Tibial artery (tissue), 4 donors: ENCODE measurements at regions not wholly inside any gene's neighbourhood (a gene's known extent, or its start where the extent isn't known, plus 50 kb on each side); places are given as distances from the start of the nearest gene placed in this dataset.

Experiments used
- DNase-seq, 2 donors: peaks; one replicate each; pipeline ENCODE4 v3.0.0-alpha.2; 2019
- H3K27ac ChIP-seq, 2 donors: fragments of 200-600 bp; sonication (generic) in 1 of 2; 1 replicate in 1 of 2; 2 replicates in 1 of 2; pipeline ENCODE4 v1.5.1; 2018 to 2019; ENCODE audit warnings: mild to moderate bottlenecking in 1 of 2
- H3K27me3 ChIP-seq, 2 donors: fragments of 200-600 bp; sonication (generic) in 1 of 2; one replicate each; pipeline versions ENCODE4 v1.5.1 to v1.6.0; 2016 to 2019
- H3K36me3 ChIP-seq, 3 donors: fragments of 200-600 bp; sonication (generic) in 2 of 3; one replicate each; pipeline ENCODE4 v1.5.1; 2016 to 2019; ENCODE audit warnings: mild to moderate bottlenecking in 2 of 3
- H3K4me1 ChIP-seq, 4 donors: fragments of 200-600 bp; sonication (generic) in 2 of 4; 1 replicate in 3 of 4; 2 replicates in 1 of 4; pipeline ENCODE4 v1.5.1; 2016 to 2019
- H3K4me3 ChIP-seq, 2 donors: fragments of 200-600 bp; sonication (generic) in 1 of 2; 1 replicate in 1 of 2; 2 replicates in 1 of 2; pipeline ENCODE4 v1.5.1; 2018 to 2019; ENCODE audit warnings: mild to moderate bottlenecking in 2 of 2
- H3K9me3 ChIP-seq, 3 donors: fragments of 200-600 bp; sonication (generic) in 1 of 3; one replicate each; pipeline ENCODE4 v1.5.1; 2016 to 2019
- intact Hi-C: fragments of 100-400 bp; cut with DNase I; formaldehyde crosslinking; loops from one replicate; pipeline ENCODE4 v1.15.0; 2023; ENCODE audit warnings: low total_unique reads
- TF ChIP-seq, protein P1 (sequence below), 2 experiments: fragments of 200-600 bp in 1 of 2; fragments of 450-650 bp in 1 of 2; IDR thresholded peaks; one replicate each; pipeline ENCODE4 v1.5.1; 2017 to 2019; ENCODE audit warnings: antibody characterized with exemption in 2 of 2, mild to moderate bottlenecking in 1 of 2, moderate library complexity in 1 of 2

- intact Hi-C loops = no loop called here
- DNase-seq = no peak
- H3K4me1 ChIP-seq = no peaks in the 10 kb centered on the region
- H3K9me3 ChIP-seq = no peaks in the 10 kb centered on the region
- no peaks in the 10 kb centered on the region for H3K27me3 ChIP-seq
- no peak overlapping the region for H3K4me3 ChIP-seq
- TF ChIP-seq, protein P1, sequence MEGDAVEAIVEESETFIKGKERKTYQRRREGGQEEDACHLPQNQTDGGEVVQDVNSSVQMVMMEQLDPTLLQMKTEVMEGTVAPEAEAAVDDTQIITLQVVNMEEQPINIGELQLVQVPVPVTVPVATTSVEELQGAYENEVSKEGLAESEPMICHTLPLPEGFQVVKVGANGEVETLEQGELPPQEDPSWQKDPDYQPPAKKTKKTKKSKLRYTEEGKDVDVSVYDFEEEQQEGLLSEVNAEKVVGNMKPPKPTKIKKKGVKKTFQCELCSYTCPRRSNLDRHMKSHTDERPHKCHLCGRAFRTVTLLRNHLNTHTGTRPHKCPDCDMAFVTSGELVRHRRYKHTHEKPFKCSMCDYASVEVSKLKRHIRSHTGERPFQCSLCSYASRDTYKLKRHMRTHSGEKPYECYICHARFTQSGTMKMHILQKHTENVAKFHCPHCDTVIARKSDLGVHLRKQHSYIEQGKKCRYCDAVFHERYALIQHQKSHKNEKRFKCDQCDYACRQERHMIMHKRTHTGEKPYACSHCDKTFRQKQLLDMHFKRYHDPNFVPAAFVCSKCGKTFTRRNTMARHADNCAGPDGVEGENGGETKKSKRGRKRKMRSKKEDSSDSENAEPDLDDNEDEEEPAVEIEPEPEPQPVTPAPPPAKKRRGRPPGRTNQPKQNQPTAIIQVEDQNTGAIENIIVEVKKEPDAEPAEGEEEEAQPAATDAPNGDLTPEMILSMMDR (IDR thresholded peaks at IDR 0.05) = no peak
- H3K27ac ChIP-seq = no peak overlapping the region
- no peaks in the 10 kb centered on the region for H3K36me3 ChIP-seq
Measured at GRCh38 chr10:130432271-130432670, 296.1 kb downstream of the GLRX3 start.

DNA sequence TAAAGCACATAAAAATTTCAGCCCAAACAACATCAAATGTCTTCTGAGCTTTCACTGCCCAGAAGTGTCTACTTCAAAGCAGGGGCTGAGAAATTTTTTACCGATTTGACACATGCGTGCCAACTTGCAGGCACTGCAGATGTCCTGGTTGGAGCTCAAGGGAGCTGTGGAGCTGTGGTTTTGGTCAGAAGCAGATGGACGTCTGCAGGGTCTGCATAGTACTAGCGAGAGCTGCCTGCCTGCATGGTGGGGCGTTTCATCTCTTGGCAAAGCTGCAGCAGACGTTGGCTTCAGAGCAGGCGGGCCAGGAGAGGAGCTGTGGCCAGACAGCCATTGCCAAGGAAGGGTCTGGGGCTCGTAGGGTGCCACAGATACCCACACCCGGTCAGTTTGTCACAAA, 296.7 kb downstream of the GLRX3 start:
- Histone ChIP-seq H3K27me3 (no peaks in the 10 kb centered on the region), H3K36me3 (no peaks in the 10 kb centered on the region), H3K4me3 (no peak overlapping the region), H3K9me3 (no peaks in the 10 kb centered on the region), H3K4me1 (no peaks in the 10 kb centered on the region), H3K27ac (no peak overlapping the region)
- intact Hi-C loops = no loop called here
- no peak for DNase-seq
- TF ChIP-seq, protein P1 (IDR thresholded peaks at IDR 0.05) = no peak

DNA sequence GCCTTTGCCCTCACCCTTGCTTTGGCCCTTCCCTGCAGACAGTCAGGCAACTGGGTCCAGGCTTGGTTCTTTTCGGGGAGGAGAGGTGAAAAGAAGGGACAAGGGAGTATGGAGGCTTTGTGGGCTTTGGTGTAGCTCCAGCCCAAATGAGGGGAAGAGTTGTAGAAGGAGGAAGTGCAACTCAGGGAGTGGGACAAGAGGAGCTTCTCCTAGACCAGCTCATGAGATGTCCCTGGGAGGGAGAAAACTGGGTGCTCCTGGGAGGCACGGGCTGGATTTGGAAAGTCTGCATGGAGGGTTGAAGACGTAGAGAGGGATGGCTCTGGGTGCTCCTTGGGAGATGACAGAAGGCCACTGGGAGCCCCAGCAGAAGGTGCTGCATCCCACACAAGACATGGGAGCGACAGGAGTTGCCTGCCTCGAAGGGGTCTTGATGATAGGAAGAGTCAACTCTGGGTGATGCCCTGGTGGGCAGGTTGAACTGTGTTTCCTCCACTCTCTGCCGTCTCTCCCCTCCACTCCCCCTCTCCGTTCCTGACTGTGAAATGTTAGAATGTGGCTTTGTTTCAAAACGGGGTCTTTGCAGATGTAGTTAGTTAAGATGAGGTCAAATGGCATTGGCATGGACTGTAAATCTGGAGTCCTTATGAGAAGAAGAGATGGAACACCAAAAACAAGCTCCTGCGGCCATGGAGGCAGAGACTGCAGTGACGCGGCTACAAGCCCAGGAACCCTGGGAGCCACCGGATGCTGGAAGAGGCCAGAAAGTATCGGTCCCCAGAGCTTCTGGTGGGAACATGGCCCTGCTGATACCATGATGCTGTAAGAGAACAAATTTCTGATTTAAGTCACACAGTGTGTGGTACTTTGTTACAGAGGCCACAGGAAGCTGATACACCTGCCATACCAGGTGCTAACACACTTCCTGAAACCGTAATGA, 298.5 kb downstream of the GLRX3 start:
- intact Hi-C loops = no loop called here
- no peaks in the 10 kb centered on the region for H3K9me3 ChIP-seq
- no peak for DNase-seq

GRCh38 chr10:130435961-130436360, 299.8 kb downstream of the GLRX3 start:
- no peak for DNase-seq
- Histone ChIP-seq H3K9me3 (no peaks in the 10 kb centered on the region), H3K4me3 (no peak overlapping the region), H3K36me3 (no peaks in the 10 kb centered on the region), H3K27ac (no peak overlapping the region), H3K27me3 (no peaks in the 10 kb centered on the region), H3K4me1 (peaks cover 0 to 20% (median 2%) of the 10 kb centered on the region in 4 donors)
- intact Hi-C loops = no loop called here
- TF ChIP-seq, protein P1 (IDR thresholded peaks at IDR 0.05) = no peak

More for the DNA sequence above, 298.5 kb downstream of the GLRX3 start:
- Histone ChIP-seq H3K4me3 (no peak overlapping the region), H3K27ac (no peak overlapping the region), H3K36me3 (no peaks in the 10 kb centered on the region), H3K4me1 (peaks cover 0 to 15% (median 2%) of the 10 kb centered on the region in 4 donors), H3K27me3 (no peaks in the 10 kb centered on the region)
- TF ChIP-seq, protein P1 (IDR thresholded peaks at IDR 0.05) = no peak

DNA sequence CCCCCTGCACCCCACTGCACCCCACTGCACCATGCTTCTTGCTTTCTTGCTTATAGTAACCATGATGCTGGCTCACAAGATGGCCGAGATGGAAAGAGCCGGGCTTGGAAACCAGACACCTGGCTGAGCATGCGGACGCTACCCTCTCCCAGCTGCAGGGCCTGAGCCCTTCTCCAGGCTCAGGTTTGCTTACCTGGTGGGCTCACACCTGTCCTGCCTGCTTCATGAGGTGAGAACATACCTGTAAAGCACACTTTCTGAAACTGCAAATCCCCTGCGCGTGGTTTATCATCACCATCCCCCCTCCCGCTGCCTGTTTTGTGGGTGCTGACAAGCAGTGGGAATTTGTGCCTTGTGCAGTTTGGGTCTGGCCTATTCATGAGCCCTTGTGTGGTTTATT, 302.7 kb downstream of the GLRX3 start:
- Histone ChIP-seq H3K36me3 (no peaks in the 10 kb centered on the region), H3K4me3 (no peak overlapping the region), H3K9me3 (no peaks in the 10 kb centered on the region), H3K27me3 (no peaks in the 10 kb centered on the region), H3K4me1 (peaks cover 0 to 20% (median 2%) of the 10 kb centered on the region in 4 donors), H3K27ac (no peak overlapping the region)
- no peak for DNase-seq
- TF ChIP-seq, protein P1 (IDR thresholded peaks at IDR 0.05) = no peak
- intact Hi-C loops = no loop called here
